Tibial nerve (tissue), 4 donors: ENCODE measurements at regions not wholly inside any gene's neighbourhood (a gene's known extent, or its start where the extent isn't known, plus 50 kb on each side); places are given as distances from the start of the nearest gene placed in this dataset.

Experiments
- DNase-seq, 2 donors: peaks; one replicate each; pipeline ENCODE4 v3.0.0-alpha.2; 2019; ENCODE audit warnings: low spot score in 2 of 2
- H3K27ac ChIP-seq, 4 donors: fragments of 200-600 bp; sonication (generic) in 3 of 4; one replicate each; pipeline ENCODE4 v1.5.1; 2017 to 2019; ENCODE audit warnings: mild to moderate bottlenecking in 1 of 4
- H3K27me3 ChIP-seq, 2 donors: fragments of 200-600 bp; sonication (generic) in 1 of 2; one replicate each; pipeline versions ENCODE4 v1.5.1 to v1.6.0; 2017 to 2019
- H3K36me3 ChIP-seq, 3 donors: fragments of 200-600 bp; sonication (generic); one replicate each; pipeline ENCODE4 v1.5.1; 2018 to 2019
- H3K4me1 ChIP-seq, 4 donors: fragments of 200-600 bp; sonication (generic) in 3 of 4; one replicate each; pipeline ENCODE4 v1.5.1; 2017 to 2019
- H3K4me3 ChIP-seq, 4 donors: fragments of 200-600 bp; sonication (generic) in 3 of 4; one replicate each; pipeline ENCODE4 v1.5.1; 2017 to 2019; ENCODE audit warnings: mild to moderate bottlenecking in 1 of 4, moderate library complexity in 1 of 4
- H3K9me3 ChIP-seq, 4 donors: fragments of 200-600 bp; sonication (generic) in 3 of 4; one replicate each; pipeline ENCODE4 v1.5.1; 2017 to 2019
- CTCF ChIP-seq, 5 experiments: fragments of 200-600 bp in 3 of 5; fragments of 450-650 bp in 2 of 5; sonication (generic) in 3 of 5; IDR thresholded peaks; one replicate each; pipeline ENCODE4 v1.5.1; 2016 to 2019; ENCODE audit warnings: antibody characterized with exemption in 5 of 5, mild to moderate bottlenecking in 3 of 5, moderate library complexity in 2 of 5
- EP300 ChIP-seq, 2 donors: sonication (generic); formaldehyde crosslinking; IDR thresholded peaks; one replicate each; pipeline ENCODE4 v1.6.1; 2017; ENCODE audit warnings: antibody characterized with exemption in 2 of 2, mild to moderate bottlenecking in 1 of 2
- POLR2A ChIP-seq, 2 donors: fragments of 450-650 bp; IDR thresholded peaks; one replicate each; pipeline ENCODE4 v1.6.1; 2017; ENCODE audit warnings: antibody characterized with exemption in 2 of 2, mild to moderate bottlenecking in 2 of 2, moderate library complexity in 2 of 2
- WGBS, 2 donors: methylation state at CpG; one replicate each; pipeline ENCODE4 v1.1.5; 2018; 5-methylcytosine and 5-hydroxymethylcytosine counted together

GRCh38 chr1:62962014-62962812, 178.3 kb downstream of the ATG4C start:
- WGBS, 2 donors = 80 to 87% methylated on average over 4 of the region's 4 CpGs
- no peak for DNase-seq
- Histone ChIP-seq H3K27me3 (no peaks in the 10 kb centered on the region), H3K4me3 (no peak overlapping the region), H3K4me1 (peaks cover 0 to 13% (median 4%) of the 10 kb centered on the region in 4 donors), H3K9me3 (no peaks in the 10 kb centered on the region), H3K27ac (no peak overlapping the region), H3K36me3 (no peaks in the 10 kb centered on the region)
- TF ChIP-seq POLR2A (IDR thresholded peaks at IDR 0.05) = no peak
- TF ChIP-seq EP300 (IDR thresholded peaks at IDR 0.05) = no peak
- no peak for TF ChIP-seq CTCF (IDR thresholded peaks at IDR 0.05)

GRCh38 chr1:62962901-62963776, 179.2 kb downstream of the ATG4C start:
- no peak for TF ChIP-seq EP300 (IDR thresholded peaks at IDR 0.05)
- no peak for TF ChIP-seq POLR2A (IDR thresholded peaks at IDR 0.05)
- TF ChIP-seq CTCF (IDR thresholded peaks at IDR 0.05) = peak; percentile 32 to 57 (median 45)
- DNase-seq = peak in 1 of 2 donors; percentile 28
- Histone ChIP-seq H3K4me1 (peaks cover 0 to 13% (median 4%) of the 10 kb centered on the region in 4 donors), H3K4me3 (no peak overlapping the region), H3K27ac (peak overlapping the region in 1 of 4 donors; percentile 6), H3K9me3 (no peaks in the 10 kb centered on the region), H3K27me3 (no peaks in the 10 kb centered on the region), H3K36me3 (no peaks in the 10 kb centered on the region)
- WGBS, 2 donors = 26 to 45% methylated on average over 9 to 10 of the region's 10 CpGs

- TF ChIP-seq CTCF (IDR thresholded peaks at IDR 0.05) (no peak), EP300 (IDR thresholded peaks at IDR 0.05) (no peak), POLR2A (IDR thresholded peaks at IDR 0.05) (no peak)
- no peaks in the 10 kb centered on the region for H3K36me3 ChIP-seq
- no peaks in the 10 kb centered on the region for H3K9me3 ChIP-seq
- H3K27me3 ChIP-seq = no peaks in the 10 kb centered on the region
- H3K4me3 ChIP-seq = no peak overlapping the region
- WGBS, 2 donors = 88 to 91% methylated on average over 3 of the region's 3 CpGs
- DNase-seq = no peak
- no peak overlapping the region for H3K27ac ChIP-seq
- H3K4me1 ChIP-seq = peaks cover 0 to 13% (median 4%) of the 10 kb centered on the region in 4 donors
Observed at GRCh38 chr1:62964141-62964540, 180.2 kb downstream of the ATG4C start.

- no peaks in the 10 kb centered on the region for H3K36me3 ChIP-seq
- H3K27ac ChIP-seq = no peak overlapping the region
- H3K27me3 ChIP-seq = no peaks in the 10 kb centered on the region
- TF ChIP-seq POLR2A (IDR thresholded peaks at IDR 0.05) (no peak), CTCF (IDR thresholded peaks at IDR 0.05) (no peak), EP300 (IDR thresholded peaks at IDR 0.05) (no peak)
- 92 to 97% methylated on average over 7 to 10 of the region's 10 CpGs for whole genome bisulfite sequencing, 2 donors
- H3K4me3 ChIP-seq = no peak overlapping the region
- H3K4me1 ChIP-seq = peaks cover 0 to 9% (median 4%) of the 10 kb centered on the region in 4 donors
- DNase-seq = no peak
- no peaks in the 10 kb centered on the region for H3K9me3 ChIP-seq
Observed at GRCh38 chr1:62967031-62967430, 183.1 kb downstream of the ATG4C start.

GRCh38 chr1:62977366-62977765, 193.4 kb downstream of the ATG4C start:
- H3K27ac ChIP-seq = no peak overlapping the region
- H3K27me3 ChIP-seq = no peaks in the 10 kb centered on the region
- no peak for DNase-seq
- H3K4me3 ChIP-seq = no peak overlapping the region
- WGBS, 2 donors = 44 to 64% methylated on average over 2 of the region's 2 CpGs
- H3K9me3 ChIP-seq = no peaks in the 10 kb centered on the region
- no peaks in the 10 kb centered on the region for H3K36me3 ChIP-seq
- H3K4me1 ChIP-seq = no peaks in the 10 kb centered on the region
- TF ChIP-seq POLR2A (IDR thresholded peaks at IDR 0.05) (no peak), CTCF (IDR thresholded peaks at IDR 0.05) (no peak), EP300 (IDR thresholded peaks at IDR 0.05) (no peak)
